H9 (cell line): ENCODE measurements at regions not wholly inside any gene's neighbourhood (a gene's known extent, or its start where the extent isn't known, plus 50 kb on each side); places are given as distances from the start of the nearest gene placed in this dataset.

Source experiments
- DNase-seq: peaks from one replicate; pipeline ENCODE4 v3.0.0-alpha.2; 2017
- H2AFZ ChIP-seq: one replicate; pipeline ENCODE4 v1.6.1; 2013; ENCODE audit warnings: mild to moderate bottlenecking, low read length, control low read depth, moderate library complexity
- H2AK5ac ChIP-seq: 2 replicates; pipeline ENCODE4 v1.6.1; 2013; ENCODE audit warnings: low read length, control low read depth, mixed read lengths; ENCODE audit not compliant: insufficient read length
- H2BK120ac ChIP-seq: one replicate; pipeline ENCODE4 v1.6.1; 2013; ENCODE audit warnings: low read depth, mild to moderate bottlenecking, low read length, control low read depth, inconsistent platforms; ENCODE audit not compliant: poor library complexity, severe bottlenecking
- H2BK12ac ChIP-seq: 2 replicates; pipeline ENCODE4 v1.6.1; 2013; ENCODE audit warnings: low read length, control low read depth, mixed read lengths, low read depth; ENCODE audit not compliant: insufficient read length
- H2BK15ac ChIP-seq: 2 replicates; pipeline ENCODE4 v1.6.1; 2013; ENCODE audit warnings: low read depth, low read length, control low read depth
- H2BK20ac ChIP-seq: one replicate; pipeline ENCODE4 v1.6.1; 2013; ENCODE audit warnings: low read depth, mild to moderate bottlenecking, low read length, control low read depth, inconsistent platforms; ENCODE audit not compliant: poor library complexity, severe bottlenecking
- H2BK5ac ChIP-seq: 2 replicates; pipeline ENCODE4 v1.6.1; 2013; ENCODE audit warnings: low read length, control low read depth, mixed read lengths; ENCODE audit not compliant: insufficient read length
- H3K14ac ChIP-seq: 2 replicates; pipeline ENCODE4 v1.6.1; 2013; ENCODE audit warnings: low read length, control low read depth; ENCODE audit not compliant: insufficient read depth
- H3K18ac ChIP-seq: 2 replicates; pipeline ENCODE4 v1.6.1; 2013; ENCODE audit warnings: low read depth, mild to moderate bottlenecking, mixed read lengths, low read length, control low read depth; ENCODE audit not compliant: insufficient read length
- H3K23ac ChIP-seq: 2 replicates; pipeline ENCODE4 v1.6.1; 2013; ENCODE audit warnings: low read length, control low read depth, mixed read lengths, low read depth; ENCODE audit not compliant: insufficient read length
- H3K23me2 ChIP-seq: 2 replicates; pipeline ENCODE4 v1.6.1; 2013; ENCODE audit warnings: low read depth, mild to moderate bottlenecking, mixed read lengths, low read length, control low read depth; ENCODE audit not compliant: insufficient read length, poor library complexity, severe bottlenecking
- H3K27ac ChIP-seq: 2 replicates; pipeline ENCODE4 v1.5.1; 2013; ENCODE audit warnings: low read length, control low read depth, mixed read lengths, low read depth; ENCODE audit not compliant: insufficient read length
- H3K27me3 ChIP-seq: 2 replicates; pipeline ENCODE4 v1.6.1; 2013; ENCODE audit warnings: low read length, control low read depth, inconsistent platforms; ENCODE audit not compliant: insufficient read depth
- H3K4ac ChIP-seq: 2 replicates; pipeline ENCODE4 v1.6.1; 2013; ENCODE audit warnings: low read depth, mild to moderate bottlenecking, control low read depth, inconsistent platforms, low read length, moderate library complexity
- H3K4me1 ChIP-seq: 2 replicates; pipeline ENCODE4 v1.6.1; 2013; ENCODE audit warnings: low read length, control low read depth, inconsistent platforms; ENCODE audit not compliant: insufficient read depth
- H3K4me2 ChIP-seq: 2 replicates; pipeline ENCODE4 v1.6.1; 2013; ENCODE audit warnings: low read length, control low read depth, mixed read lengths; ENCODE audit not compliant: insufficient read length, insufficient read depth
- H3K56ac ChIP-seq: 2 replicates; pipeline ENCODE4 v1.6.1; 2013; ENCODE audit warnings: low read depth, mild to moderate bottlenecking, mixed read lengths, low read length, control low read depth; ENCODE audit not compliant: insufficient read length
- H3K79me1 ChIP-seq: 2 replicates; pipeline ENCODE4 v1.6.1; 2013; ENCODE audit warnings: low read depth, mild to moderate bottlenecking, moderate library complexity, low read length, control low read depth, inconsistent platforms; ENCODE audit not compliant: insufficient read depth, poor library complexity, severe bottlenecking
- H3K79me2 ChIP-seq: 2 replicates; pipeline ENCODE4 v1.6.1; 2013; ENCODE audit warnings: low read length, control low read depth, inconsistent platforms; ENCODE audit not compliant: insufficient read depth
- H3K9ac ChIP-seq: 2 replicates; pipeline ENCODE4 v1.6.1; 2013; ENCODE audit warnings: low read length, control low read depth, mixed read lengths; ENCODE audit not compliant: insufficient read length; ENCODE audit errors: extremely low read depth
- H3K9me3 ChIP-seq: one replicate; pipeline ENCODE4 v1.6.1; 2013; ENCODE audit warnings: low read depth, low read length, inconsistent platforms; ENCODE audit not compliant: control insufficient read depth
- H3T11ph ChIP-seq: one replicate; pipeline ENCODE4 v1.6.1; 2013; ENCODE audit warnings: mild to moderate bottlenecking, low read length, control low read depth, inconsistent platforms
- H4K20me1 ChIP-seq: one replicate; pipeline ENCODE4 v1.6.1; 2013; ENCODE audit not compliant: control insufficient read depth, insufficient read length, insufficient read depth
- H4K5ac ChIP-seq: 2 replicates; pipeline ENCODE4 v1.6.1; 2013; ENCODE audit warnings: low read depth, mild to moderate bottlenecking, mixed read lengths, low read length, control low read depth; ENCODE audit not compliant: insufficient read length
- H4K8ac ChIP-seq: replicated peaks from 2 replicates; pipeline ENCODE4 v1.6.1; 2013; ENCODE audit warnings: low read length, control low read depth, mixed read lengths, low read depth; ENCODE audit not compliant: insufficient read length
- H4K91ac ChIP-seq: 2 replicates; pipeline ENCODE4 v1.6.1; 2013; ENCODE audit warnings: low read depth, mild to moderate bottlenecking, moderate library complexity, mixed read lengths, low read length, control low read depth; ENCODE audit not compliant: insufficient read length
- H3K27ac Mint-ChIP-seq, 3 experiments: 2 replicates in 2 of 3; 3 replicates in 1 of 3; pipeline ENCODE4 v1.8.0; 2020 to 2021; ENCODE audit warnings: mixed read lengths in 3 of 3, mild to moderate bottlenecking in 1 of 3, moderate library complexity in 1 of 3
- H3K27me3 Mint-ChIP-seq: 2 replicates; pipeline ENCODE4 v1.8.0; 2021; ENCODE audit warnings: low read depth, mild to moderate bottlenecking, moderate library complexity, mixed read lengths
- H3K36me3 Mint-ChIP-seq, 3 experiments: 2 replicates in 2 of 3; 3 replicates in 1 of 3; pipeline ENCODE4 v1.8.0; 2020 to 2021; ENCODE audit warnings: low read depth in 3 of 3, mixed read lengths in 3 of 3; ENCODE audit not compliant: insufficient read depth in 1 of 3
- H3K4me1 Mint-ChIP-seq, 2 experiments: 2 replicates each; pipeline ENCODE4 v1.8.0; 2020; ENCODE audit warnings: mixed read lengths in 2 of 2
- H3K4me3 Mint-ChIP-seq, 2 experiments: 2 replicates in 1 of 2; 3 replicates in 1 of 2; pipeline ENCODE4 v1.8.0; 2020 to 2021; ENCODE audit warnings: mild to moderate bottlenecking in 2 of 2, mixed read lengths in 2 of 2, moderate library complexity in 1 of 2
- H3K9me3 Mint-ChIP-seq, 2 experiments: 2 replicates in 1 of 2; 3 replicates in 1 of 2; pipeline ENCODE4 v1.8.0; 2020; ENCODE audit warnings: mild to moderate bottlenecking in 2 of 2, mixed read lengths in 2 of 2, moderate library complexity in 1 of 2
- CTCF ChIP-seq: fragments of 200-600 bp; sonication (generic); conservative IDR thresholded peaks from 3 replicates; pipeline ENCODE4 v1.8.0; 2021; ENCODE audit warnings: antibody characterized with exemption, mild to moderate bottlenecking
- WGBS: extraction: QIAGEN DNeasy Blood & Tissue Kit; methylation state at CpG from one replicate; pipeline ENCODE4 v1.1.7; 2013; ENCODE audit warnings: missing lambda C conversion rate, low lambda C conversion rate, mixed read lengths; ENCODE audit not compliant: insufficient read length; ENCODE audit errors: extremely low coverage; 5-methylcytosine and 5-hydroxymethylcytosine counted together

DNA sequence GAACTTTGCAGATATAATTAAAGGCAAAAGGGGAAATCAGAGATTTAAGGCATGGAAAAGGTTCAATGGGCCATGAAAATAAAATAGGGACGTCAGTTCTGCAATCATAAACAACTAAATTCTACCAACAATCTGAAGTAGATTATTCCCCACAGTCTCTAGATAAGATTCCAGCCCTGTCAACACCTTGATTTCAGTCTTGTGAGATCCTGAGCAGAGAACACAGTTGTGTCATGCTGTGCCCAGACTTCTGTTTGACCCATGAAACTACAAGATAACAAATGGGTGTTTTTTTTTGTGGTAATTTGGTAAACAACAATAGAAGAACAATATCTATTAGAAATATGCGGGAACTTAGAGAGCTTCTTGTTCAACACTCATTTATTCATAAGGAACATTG, 66.2 kb upstream of the RIT2 start:
- Histone ChIP-seq H4K8ac (no peak overlapping the region), H4K91ac (no peak overlapping the region), H3K4me1 (no peaks in the 10 kb centered on the region), H3K9me3 (no peaks in the 10 kb centered on the region), H3K79me2 (no peaks in the 10 kb centered on the region), H3K27me3 (no peaks in the 10 kb centered on the region), H2BK15ac (no peak overlapping the region), H3K4ac (no peak overlapping the region), H3K23me2 (no peaks in the 10 kb centered on the region), H2BK120ac (no peak overlapping the region), H3K27ac (no peak overlapping the region), H2AK5ac (no peak overlapping the region), H2BK12ac (no peak overlapping the region), H4K5ac (no peak overlapping the region), H3K14ac (no peak overlapping the region), H3K18ac (no peak overlapping the region), H3K79me1 (no peaks in the 10 kb centered on the region), H2BK5ac (no peak overlapping the region), H3K56ac (no peak overlapping the region), H3K23ac (no peak overlapping the region), H3T11ph (no peak overlapping the region), H2AFZ (no peak overlapping the region), H3K9ac (no peak overlapping the region), H2BK20ac (no peak overlapping the region), H4K20me1 (no peaks in the 10 kb centered on the region), H3K4me2 (no peak overlapping the region)
- Mint-ChIP-seq H3K4me3 (no peak overlapping the region), H3K27me3 (no peaks in the 10 kb centered on the region), H3K4me1 (peaks cover 3 to 6% of the 10 kb centered on the region in 2 experiments; a peak in 3 of 4 replicates), H3K9me3 (no peaks in the 10 kb centered on the region), H3K36me3 (no peaks in the 10 kb centered on the region), H3K27ac (no peak overlapping the region)
- no peak for DNase-seq
- no CpG with 5 or more reads among the region's 2 CpGs for WGBS
- no peak for TF ChIP-seq CTCF
